ENCODE measurements at regions not wholly inside any gene's neighbourhood (a gene's known extent, or its start where the extent isn't known, plus 50 kb on each side); places are given as distances from the start of the nearest gene placed in this dataset.

DNA sequence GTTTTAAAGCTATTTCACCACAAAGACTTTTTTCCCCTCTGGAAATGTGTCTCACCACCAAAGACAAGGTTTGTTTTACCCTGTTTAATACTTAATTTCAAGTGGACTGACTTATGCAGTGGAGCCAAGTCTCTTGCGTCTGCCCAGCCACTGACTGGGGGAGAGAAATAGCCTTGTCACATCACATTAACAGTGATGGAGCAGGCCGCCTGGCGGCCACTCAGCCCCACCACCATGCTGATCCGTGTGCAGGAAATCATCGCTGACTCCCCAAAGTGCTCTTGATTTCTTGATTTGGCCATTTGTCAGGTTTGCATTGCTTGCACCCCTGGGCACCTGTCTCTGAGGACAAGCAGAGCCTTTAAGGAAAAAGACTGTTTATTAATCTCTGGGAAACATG, 334.1 kb downstream of the GLRX3 start:
- DNase-seq, result no peak

DNA sequence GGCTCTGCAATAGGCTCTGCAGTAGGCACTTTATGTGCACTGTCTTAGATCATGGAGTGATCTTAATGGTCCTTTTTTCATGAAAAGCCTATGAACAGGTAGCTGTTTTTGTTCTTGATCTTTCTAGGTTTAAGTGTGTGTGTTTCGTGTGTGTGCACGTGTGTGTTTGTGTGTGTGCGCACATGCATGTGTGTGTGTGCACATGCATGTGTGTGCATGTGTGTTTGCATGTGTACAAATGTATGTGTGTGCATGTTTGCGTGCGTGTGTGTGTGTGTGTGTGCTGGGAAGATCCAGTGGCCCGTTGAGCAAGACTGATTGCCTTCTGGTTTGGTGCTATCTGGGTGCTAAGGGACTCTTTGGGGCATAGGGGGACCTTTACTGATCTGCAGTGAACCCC, 334.8 kb downstream of the GLRX3 start:
- DNase-seq, result no peak

DNA sequence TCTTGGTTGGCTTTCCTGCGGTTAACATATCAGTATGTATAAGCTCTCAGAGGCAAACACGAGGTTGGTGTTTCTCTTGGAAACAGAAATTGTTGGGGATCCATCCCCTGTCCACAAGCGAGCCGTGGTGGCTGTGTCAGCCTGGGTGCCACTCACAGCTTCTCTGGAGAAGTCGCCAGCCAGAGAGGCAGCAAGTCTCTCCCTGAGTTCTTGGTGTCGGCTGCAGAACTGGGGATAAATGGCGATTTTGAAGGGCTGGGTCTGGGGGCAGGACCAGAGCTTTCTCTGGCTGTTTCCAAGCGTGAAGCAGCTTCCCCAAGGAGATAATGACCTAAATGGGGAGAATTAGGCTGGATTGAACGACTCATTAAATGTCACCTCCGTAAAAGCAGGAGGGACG, 335.3 kb downstream of the GLRX3 start:
- no peak for DNase-seq

DNA sequence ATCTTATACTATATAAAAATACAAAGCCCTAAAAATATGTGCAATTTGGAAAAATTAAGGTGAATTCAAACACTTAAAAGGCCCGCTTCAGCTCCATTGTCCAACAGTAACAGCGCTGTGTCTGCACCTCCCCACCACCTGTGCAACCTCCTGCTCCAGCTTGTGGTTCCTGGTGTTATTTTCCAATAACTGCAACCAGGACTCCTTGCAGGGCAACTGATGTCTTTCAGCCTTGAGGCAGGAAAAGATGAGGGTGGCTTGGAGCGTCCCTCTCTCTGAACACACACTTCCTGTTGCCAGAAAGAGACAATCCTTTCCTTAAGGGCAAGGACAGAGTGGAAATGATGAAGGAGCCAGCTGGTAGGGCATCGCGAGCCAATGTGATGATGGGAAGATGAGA, 336.0 kb downstream of the GLRX3 start:
- DNase-seq, result no peak

DNA sequence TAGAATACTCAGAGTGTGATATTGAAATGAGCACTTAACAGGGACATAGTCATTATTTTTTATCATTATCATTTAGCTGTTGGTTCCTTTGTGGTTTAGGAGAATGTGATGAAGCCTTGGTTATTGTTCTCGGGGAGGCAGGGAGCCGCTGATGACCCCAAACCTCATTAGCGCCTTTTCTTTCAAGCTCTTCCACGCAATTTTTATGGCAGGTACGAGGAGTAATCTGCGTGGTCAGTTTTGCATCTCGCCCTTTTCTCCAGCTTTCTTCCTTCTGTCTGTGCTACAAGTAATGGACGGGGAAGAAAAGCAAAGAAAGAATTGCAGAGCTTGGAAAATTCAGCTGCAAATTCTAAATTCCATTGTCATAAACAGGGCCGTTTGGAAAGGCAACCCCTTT, 338.4 kb downstream of the GLRX3 start:
- DNase-seq, result no peak

DNA sequence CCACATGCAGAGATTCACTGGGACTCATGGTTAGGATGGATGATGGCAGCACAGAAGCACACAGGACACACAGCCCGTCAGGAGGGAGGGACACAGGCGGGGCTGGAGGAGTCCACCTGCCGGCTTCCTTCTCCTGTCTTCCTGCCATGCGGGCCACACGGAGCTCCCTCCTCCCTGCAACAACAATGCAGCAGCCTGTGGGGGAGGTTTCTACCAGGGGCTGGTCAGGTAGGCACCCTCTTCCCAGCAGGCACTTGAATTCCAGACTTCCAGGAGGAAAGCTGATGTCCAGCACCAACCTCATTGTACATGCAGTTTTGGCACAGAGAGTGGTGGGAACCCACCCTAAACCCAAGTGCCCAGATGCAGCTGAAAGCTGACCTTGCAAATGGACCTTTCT, 341.2 kb downstream of the GLRX3 start:
- no peak for DNase-seq

DNA sequence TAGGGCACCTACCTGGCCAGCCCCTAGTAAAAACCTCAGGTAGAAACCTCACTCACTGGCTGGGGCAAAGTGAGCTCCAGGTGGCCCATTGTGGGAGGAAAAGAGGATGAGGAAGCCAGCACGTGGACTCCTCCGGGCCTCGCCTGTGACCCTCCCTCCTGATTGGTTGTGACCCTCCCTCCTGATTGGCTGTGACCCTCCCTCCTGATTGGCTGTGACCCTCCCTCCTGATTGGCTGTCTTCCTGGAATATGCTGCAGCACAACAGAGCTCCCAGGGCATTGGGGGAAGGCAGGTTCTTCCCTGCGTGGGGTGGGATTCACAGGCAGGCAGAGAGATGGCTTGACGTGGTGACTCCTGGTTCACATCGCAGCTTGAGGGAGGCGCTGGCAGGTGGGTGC, 343.0 kb downstream of the GLRX3 start:
- no peak for DNase-seq

DNA sequence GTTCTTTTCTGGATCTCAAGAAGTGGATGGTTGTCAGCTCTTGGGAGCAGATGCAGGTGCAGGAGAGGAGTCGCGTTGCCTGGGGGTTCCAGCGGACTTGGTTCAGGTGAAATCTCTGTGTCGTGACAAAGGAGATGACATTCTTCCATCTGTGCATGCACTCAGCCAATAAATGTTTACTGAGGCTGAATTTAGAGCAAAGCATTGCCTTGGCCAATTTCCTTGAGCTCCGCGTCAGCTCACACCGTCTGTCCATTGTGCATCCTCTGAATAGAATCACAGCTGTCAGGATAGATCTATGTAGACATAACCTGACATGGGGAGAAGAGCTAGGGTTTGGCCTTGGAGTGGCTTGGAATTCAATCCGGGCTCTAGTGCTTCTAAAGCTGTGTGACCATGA, 343.7 kb downstream of the GLRX3 start:
- DNase-seq, result no peak

DNA sequence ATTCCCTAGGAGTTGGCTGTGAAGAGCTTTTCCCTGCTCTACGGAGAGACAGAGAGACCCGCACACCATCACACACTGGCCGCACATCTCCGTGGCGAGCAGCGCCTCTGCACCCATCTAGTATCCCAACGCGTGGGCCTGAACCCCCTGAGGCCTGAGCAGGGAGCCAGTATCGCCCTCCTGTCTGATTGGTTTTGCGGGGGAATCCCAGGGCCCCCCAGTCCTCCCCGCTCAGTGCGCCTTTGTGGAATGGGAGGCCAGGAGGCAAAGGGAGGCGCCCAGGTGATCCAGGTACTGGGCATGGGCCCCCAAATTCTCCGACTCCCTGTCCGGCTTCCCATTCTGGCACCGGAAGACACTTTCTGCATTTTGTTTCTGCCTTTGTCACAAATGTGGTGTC, 344.3 kb downstream of the GLRX3 start:
- DNase-seq, result no peak

DNA sequence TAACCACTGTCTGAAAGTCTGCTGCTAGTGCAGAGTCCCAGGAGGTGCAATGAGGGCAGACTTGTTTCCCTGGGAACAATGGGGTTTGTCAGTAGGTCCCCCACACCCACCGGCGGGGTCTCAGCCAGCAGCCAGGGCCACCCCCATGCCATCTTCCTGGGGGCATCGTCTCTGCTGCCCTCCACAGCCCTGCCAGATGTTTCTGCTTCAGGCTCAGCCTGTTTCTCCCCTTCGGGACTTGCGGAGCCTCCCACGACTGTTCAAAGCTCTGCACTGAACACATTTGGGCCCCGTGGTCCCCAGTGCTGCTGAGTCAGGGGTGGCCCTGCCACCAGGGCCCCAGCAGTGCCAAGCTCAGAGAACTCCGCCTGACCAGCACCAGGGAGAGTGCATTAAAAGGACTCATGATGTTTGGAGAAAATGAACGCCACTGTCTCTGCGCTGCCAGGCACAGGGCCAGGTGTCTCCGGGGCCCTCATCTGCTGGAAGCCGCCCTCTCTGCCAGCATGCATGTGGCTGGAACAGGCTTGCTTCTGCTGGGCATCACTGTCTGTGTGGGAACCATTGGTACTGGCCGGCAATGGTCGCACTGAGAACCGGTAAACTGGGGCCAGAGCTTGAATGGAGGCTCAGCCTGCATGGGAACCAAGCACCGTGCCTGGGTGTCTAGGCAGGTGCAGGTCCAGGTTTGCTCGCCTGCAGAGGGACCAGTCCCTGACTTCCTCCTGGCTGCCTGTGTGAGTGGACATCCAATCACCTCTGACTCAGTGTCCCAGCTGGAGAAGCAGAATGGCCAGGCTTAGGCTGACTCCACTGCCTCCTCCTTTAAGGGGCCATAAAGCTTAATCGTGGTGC, 345.1 kb downstream of the GLRX3 start:
- DNase-seq, result no peak

DNA sequence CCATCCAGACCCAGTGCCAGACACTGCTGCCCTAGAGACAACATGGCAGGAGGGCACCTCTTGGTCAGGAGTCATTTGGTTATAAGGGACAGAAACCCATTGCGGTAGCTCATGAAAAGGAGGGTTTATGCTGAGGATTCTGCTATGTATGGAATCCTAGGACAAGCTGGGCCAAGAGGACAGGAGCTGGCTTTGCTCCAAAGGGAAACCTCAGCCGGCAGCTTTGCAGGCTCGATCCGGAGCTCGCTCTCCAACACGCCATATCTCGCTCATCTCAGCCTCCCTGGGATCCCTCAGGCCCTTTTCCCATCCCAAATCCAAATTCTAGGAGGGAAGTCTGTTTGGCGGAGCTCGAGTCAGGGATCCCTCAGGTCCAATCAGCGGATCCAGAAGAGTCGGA, 345.7 kb downstream of the GLRX3 start:
- DNase-seq, result no peak

DNA sequence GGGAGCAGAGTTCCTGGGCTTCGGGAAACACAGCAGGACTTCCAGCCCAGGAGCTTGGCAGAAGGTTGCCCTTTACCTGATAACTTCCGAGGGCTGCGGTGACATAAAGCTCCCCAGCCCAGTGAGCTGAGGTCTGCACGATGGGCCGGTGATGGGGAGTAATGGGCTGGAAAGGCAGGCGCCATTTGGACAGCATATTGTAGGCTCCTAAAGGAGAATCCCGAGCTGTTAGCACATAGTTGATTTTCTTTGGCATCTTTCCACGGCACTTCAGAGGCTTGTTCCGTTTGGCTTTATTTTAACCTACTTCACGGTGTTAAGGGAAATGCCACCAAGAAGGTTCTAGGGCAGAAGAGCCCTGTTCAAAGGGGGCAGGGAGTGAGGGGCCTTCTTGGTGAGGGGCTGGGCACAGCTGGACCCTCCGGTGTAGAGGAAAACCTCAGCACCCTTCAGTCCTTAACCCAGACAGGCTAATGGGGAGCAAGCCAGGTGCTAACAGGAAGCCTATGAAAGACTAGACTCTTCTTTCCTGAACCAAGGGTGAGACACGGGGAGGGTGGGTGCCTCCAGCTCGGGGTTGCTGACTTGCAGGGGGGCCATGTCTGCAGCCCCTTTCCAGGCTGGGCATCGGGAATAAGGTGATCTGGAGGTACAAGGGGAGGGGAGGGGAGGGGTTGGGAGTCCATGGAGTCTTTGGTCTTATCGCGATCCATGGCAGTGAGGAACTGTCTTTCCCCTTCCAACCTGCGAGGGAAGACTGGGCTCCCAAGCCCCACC, 347.7 kb downstream of the GLRX3 start:
- peak; percentile 33 for DNase-seq

DNA sequence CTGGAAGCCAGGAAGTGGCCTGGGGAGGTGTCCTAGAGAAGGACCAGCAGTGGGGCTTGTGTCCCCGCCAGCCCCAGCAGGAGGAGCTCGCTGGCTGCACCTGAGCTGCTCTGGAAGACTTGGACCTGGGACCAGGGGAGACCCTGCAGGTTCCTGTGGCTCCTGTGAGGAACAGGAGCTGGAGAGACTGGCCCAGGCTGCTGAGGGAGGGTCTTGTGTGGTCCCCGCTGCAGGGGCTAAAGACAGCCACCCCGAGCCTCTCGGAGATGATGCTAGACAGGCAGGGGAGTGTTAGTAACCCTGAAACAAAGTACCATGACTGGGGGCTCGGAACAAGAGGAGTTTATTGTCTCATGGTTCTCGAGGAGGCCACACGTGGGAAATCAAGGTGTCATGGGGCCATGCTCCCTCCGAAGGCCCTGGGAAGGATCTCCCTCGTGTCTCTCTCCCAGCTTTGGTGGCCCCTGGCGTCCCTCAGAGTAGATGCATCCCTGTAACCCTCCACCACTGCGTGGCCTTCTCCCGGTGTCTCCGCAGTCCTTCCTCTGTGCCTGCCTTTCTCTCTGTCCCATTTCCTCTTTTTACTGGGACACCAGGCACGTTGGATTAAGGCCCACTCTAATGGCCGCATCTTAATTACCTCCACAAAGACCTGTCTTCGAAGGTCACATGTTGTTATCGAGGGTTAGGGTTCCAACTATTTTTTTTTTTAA, 348.4 kb downstream of the GLRX3 start:
- no peak for DNase-seq

DNA sequence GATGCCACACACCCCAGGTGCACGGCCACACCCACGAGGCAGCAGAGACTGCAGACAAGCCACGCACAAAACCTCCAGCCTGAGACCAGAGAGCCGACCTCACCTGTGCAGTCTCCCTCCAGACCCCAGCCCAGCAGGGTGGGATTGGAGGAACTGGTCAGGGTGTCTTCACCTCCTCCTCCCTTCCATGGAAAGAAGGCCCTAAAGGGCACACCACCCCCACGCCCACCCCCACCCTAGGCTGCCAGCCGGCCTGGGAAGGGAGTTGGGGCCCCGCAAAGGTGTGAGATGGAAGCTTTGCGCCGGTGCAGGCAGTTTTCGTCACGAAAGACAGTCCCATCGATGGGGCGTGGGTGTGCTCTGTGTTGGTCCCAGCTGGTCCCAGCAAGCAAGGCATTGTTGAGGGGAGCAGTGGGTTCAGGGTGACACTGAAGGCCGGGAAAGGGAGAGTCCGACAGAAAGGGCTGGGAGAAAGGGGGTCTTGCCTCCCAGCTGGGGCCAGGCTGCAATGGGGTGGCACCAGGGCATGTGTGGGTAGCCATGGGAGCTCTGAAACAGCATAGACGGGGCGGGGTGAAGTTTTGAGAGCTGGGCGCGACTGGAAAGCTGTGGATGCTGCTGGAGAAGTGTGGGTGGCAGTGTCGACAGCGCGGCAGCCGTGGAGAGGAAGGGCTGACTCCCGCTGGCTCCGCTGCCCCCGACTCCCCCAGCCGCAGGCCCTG, 349.2 kb downstream of the GLRX3 start:
- no peak for DNase-seq

DNA sequence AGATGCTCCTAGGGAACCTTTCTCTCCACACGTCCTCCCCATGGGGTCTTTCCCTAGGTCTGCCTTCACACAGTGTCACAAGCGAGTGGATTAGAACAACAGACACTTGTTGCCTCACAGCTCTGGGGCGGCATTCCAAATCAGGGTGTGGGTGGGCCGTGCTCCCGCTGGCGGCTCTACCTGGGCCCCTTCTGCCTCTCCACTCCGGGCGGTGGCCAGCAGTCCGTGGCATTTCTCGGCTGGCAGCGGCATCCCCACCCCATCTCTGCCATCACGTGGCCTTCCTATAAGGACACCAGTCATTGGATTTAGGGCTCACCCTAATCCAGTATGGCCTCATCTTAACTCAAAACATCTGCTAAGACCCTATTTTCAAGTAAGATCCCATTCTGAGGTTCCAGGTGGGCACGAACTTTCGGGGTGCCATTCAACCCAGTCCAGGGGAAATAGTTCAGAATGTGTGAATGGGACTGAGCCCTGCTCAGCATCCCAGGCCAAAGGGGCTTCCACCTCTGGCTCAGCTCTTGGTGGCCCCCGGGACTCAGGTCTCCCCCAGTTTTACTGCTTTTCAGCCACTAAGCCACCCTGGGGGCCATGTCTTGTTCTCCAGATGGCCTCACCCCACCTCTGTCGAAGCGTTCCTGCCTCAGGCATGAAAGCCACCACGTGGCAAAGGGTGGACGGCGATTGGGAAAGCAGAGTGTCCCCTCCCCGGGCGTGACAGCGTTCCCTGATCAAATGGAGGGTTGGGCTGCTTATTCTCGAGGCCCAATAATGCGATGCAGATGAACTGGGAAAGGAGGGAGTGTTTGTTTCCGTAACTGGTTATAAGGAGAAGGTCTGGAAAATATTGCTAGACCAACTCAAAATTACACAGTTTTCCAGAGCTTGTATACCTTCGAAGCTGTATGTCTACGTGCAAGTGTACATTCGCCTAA, 350.0 kb downstream of the GLRX3 start:
- DNase-seq, result no peak

DNA sequence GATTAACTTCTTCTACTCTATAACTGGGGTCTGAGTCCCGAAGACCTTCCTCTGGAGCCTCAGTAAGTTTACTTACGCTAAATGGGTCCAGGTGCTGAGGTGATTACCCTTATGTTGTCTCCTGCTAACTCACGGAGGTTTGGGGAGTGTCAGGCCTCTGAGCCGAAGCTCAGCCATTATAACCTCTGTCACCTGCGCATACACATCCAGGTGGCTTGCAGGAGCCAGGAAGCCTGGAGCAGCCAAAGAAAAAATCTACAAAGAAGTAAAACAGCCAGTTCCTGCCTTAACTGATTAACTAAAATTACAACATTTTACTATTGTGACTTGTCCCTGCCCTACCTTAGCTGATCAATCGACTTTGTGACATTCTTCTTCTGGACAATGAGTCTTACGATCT, 350.7 kb downstream of the GLRX3 start:
- no peak for DNase-seq

DNA sequence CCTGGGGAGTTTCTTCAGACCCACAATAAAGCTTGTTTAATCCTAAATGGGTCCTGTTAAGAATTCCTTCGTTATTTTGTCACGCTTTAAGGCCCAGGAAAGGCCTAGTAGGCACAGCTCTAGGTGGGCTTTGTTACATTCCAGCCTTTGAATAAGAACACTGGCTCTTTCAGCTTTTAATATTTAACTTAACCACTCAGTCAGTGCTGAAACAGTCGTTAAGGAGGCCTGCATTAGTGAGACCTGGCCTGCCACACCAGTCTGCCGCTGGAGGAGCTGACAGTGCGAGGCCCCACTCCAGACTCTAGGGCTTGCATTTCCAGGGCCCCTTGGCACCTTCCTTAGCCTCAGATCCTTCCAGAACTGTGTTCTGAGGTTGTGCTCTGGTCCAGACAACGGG, 351.4 kb downstream of the GLRX3 start:
- no peak for DNase-seq

DNA sequence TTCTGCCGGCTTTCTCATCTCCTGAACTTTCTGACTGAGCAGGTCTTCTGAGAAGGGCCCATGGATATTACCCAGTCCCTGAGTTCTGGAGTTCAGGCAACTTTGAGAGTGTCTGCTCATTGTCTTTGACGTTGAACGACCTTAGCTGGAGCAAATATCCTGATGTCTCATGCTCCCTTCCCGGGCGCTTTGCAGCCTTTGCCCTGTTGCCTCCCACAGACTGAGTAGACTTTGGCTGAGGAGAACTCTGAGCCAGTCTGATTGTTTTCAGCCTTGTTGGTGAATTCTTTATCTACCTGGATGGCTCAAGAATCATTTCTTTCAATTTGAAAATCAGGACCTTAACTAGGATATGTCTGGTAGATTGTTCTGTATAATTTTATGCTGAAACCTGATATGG, 353.7 kb downstream of the GLRX3 start:
- DNase-seq, result no peak

DNA sequence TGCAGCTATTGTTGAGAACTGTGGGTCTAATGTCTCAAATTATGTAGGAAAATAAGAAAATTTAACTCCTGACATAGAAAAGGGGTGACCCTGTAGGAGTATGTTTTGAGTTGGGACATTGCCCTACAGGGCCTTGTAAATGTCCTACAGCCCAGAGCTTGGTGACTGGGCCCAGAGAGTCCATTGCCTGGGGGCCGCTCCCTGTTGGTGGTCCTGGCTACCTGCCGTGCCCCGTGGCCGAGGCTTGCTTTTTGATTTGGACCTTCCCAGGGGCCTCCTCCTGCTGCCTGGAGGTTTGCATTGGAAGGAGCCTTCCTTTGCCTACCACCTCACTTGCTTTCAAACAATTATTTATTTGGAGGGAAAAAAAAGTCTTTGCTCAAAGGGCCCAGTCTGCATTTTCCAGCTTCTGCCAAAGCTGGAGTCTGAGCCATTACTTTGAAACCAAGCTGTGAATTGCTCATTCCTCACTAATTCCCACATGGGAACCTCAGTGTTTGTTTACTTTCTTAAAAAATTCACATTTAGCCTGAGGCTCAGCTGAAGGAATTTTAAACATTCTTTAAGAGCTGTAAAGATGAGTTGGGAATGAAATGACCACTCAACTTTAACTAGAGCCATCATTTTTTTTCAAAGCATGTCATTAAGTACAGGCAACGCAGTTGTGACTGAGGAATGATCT, 355.0 kb downstream of the GLRX3 start:
- no peak for DNase-seq

DNA sequence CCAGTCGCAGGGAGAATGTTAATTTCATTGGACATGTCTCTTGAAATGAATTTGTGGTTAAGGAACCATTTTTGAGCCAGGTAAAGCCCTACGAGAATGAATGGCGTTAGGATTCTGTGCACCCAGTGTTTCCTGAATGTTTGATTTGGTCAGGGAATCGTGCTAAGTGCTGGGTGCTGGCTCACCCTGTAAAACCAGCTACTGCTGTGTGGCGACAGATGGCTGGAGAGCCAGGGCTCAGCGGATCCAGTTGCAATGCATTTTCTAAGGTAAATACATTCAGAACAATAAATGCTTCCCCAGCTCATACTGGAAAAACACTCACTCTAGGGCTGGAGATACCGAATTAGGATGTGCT, 355.5 kb downstream of the GLRX3 start:
- DNase-seq, result peak; percentile 44

DNA sequence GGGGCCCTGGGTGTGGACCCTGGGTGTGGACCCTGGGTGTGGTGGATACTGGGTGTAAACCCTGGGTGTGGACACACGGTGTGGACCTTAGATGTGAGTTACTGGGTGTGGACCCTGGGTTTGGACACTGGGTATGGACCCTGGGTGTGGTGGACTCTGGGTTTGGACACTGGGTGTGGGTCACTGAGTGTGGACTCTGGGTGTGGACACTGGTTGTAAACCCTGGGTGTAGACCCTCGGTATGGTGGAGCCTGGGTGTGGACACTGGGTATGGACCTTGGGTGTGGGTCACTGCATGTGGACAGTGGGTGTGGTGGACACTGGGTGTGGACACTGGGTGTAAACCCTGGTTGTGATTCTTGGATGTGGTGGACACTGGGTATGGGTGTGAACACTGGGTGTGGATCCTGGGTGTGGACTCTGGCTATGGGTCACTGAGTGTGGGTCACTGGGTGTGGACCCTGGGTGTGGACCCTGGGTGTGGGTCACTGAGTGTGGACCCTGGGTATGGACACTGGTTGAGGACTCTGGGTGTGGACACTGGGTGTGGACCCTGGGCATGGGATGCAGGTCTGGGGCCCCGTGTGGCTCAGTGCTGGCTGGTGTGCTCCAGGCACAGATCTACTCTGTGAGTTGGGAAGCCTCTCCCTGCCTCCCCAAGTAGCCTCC, 356.2 kb downstream of the GLRX3 start:
- DNase-seq, result no peak

Measured in NCI-H2029 (cell line).